Keratinocyte (primary cell): ENCODE measurements at regions not wholly inside any gene's neighbourhood (a gene's known extent, or its start where the extent isn't known, plus 50 kb on each side); places are given as distances from the start of the nearest gene placed in this dataset.

Experiments used
- DNase-seq: peaks from one replicate; pipeline ENCODE4 v3.0.0-alpha.2; 2011; ENCODE audit warnings: low read depth, missing footprints, low spot score
- FAIRE-seq: peaks from 2 replicates; lab custom pipeline; 2011; peaks lifted over from hg19 to GRCh38; lab: Jason Lieb, UNC
- H2AFZ ChIP-seq: 2 replicates; pipeline ENCODE4 v1.6.0; 2012; ENCODE audit warnings: low read length, control low read depth, inconsistent platforms; ENCODE audit not compliant: control insufficient read depth
- H3K27ac ChIP-seq: 2 replicates; pipeline ENCODE4 v1.5.1; 2011; ENCODE audit warnings: low read length; ENCODE audit not compliant: control insufficient read depth, insufficient read depth
- H3K27me3 ChIP-seq: 3 replicates; pipeline ENCODE4 v1.6.0; 2011; ENCODE audit warnings: low read length; ENCODE audit not compliant: control insufficient read depth, insufficient read depth; ENCODE audit errors: extremely low read depth
- H3K36me3 ChIP-seq, 2 experiments: 2 replicates in 1 of 2; 3 replicates in 1 of 2; pipeline ENCODE4 v1.5.1; 2011; ENCODE audit warnings: low read length in 2 of 2, mild to moderate bottlenecking in 1 of 2; ENCODE audit not compliant: control insufficient read depth in 2 of 2, insufficient read depth in 2 of 2; ENCODE audit errors: extremely low read depth in 1 of 2
- H3K4me1 ChIP-seq: 3 replicates; pipeline ENCODE4 v1.5.1; 2011; ENCODE audit warnings: low read length; ENCODE audit not compliant: control insufficient read depth, insufficient read depth; ENCODE audit errors: extremely low read depth
- H3K4me2 ChIP-seq: 3 replicates; pipeline ENCODE4 v1.6.0; 2011; ENCODE audit warnings: low read depth, low read length; ENCODE audit not compliant: control insufficient read depth, insufficient read depth; ENCODE audit errors: extremely low read depth
- H3K4me3 ChIP-seq, 3 experiments: fragments of 200-600 bp in 1 of 3; sonication (generic) in 1 of 3; 2 replicates in 2 of 3; 3 replicates in 1 of 3; pipeline ENCODE4 v1.5.1; 2011 to 2016; ENCODE audit warnings: low read length in 3 of 3, mild to moderate bottlenecking in 3 of 3, control low read depth in 2 of 3, inconsistent platforms in 1 of 3, low read depth in 1 of 3, mixed read lengths in 1 of 3, mixed run types in 1 of 3, moderate library complexity in 1 of 3; ENCODE audit not compliant: control insufficient read depth in 2 of 3, insufficient read depth in 2 of 3; ENCODE audit errors: extremely low read depth in 1 of 3
- H3K79me2 ChIP-seq: 2 replicates; pipeline ENCODE4 v1.6.0; 2012; ENCODE audit warnings: low read length; ENCODE audit not compliant: control insufficient read depth, insufficient read depth
- H3K9ac ChIP-seq: 3 replicates; pipeline ENCODE4 v1.6.0; 2011; ENCODE audit warnings: low read length; ENCODE audit not compliant: control insufficient read depth, insufficient read depth; ENCODE audit errors: extremely low read depth
- H3K9me1 ChIP-seq: 3 replicates; pipeline ENCODE4 v1.6.0; 2011; ENCODE audit warnings: low read length; ENCODE audit not compliant: control insufficient read depth, insufficient read depth; ENCODE audit errors: extremely low read depth
- H3K9me3 ChIP-seq: 2 replicates; pipeline ENCODE4 v1.5.1; 2012; ENCODE audit warnings: low read depth, low read length; ENCODE audit not compliant: control insufficient read depth
- H4K20me1 ChIP-seq: 3 replicates; pipeline ENCODE4 v1.6.0; 2011; ENCODE audit warnings: low read length; ENCODE audit not compliant: control insufficient read depth, insufficient read depth; ENCODE audit errors: extremely low read depth
- CTCF ChIP-seq, 3 experiments: IDR thresholded peaks in 1 of 3; conservative IDR thresholded peaks in 1 of 3; optimal IDR thresholded peaks in 1 of 3; 2 replicates in 2 of 3; 3 replicates in 1 of 3; pipeline versions ENCODE3 to v1.5.1; 2011; ENCODE audit warnings: low read length in 3 of 3, mild to moderate bottlenecking in 3 of 3, moderate library complexity in 2 of 3, control low read depth in 1 of 3, inconsistent platforms in 1 of 3; ENCODE audit not compliant: insufficient read depth in 2 of 3; ENCODE audit errors: extremely low read depth in 1 of 3
- EZH2 ChIP-seq: IDR thresholded peaks from one replicate; pipeline ENCODE4 v1.6.1; 2012; ENCODE audit warnings: inconsistent platforms, mild to moderate bottlenecking, low read length, moderate library complexity
- dilution Hi-C: fragments of 300-500 bp; cut with MboI; formaldehyde crosslinking; loops from one replicate; pipeline ENCODE4 v1.7.0; 2020; ENCODE audit warnings: low sequenced_read_pairs; ENCODE audit not compliant: extremely low pct_ligation_motif_present

GRCh38 chr6:104630522-104630921, 229.2 kb downstream of the HACE1 start:
- Histone ChIP-seq H3K4me1 (peaks cover 10% of the 10 kb centered on the region), H4K20me1 (no peaks in the 10 kb centered on the region), H3K9me3 (no peaks in the 10 kb centered on the region), H3K9ac (no peak overlapping the region), H2AFZ (no peak overlapping the region), H3K27ac (no peak overlapping the region), H3K4me3 (no peak overlapping the region), H3K9me1 (no peaks in the 10 kb centered on the region), H3K79me2 (no peaks in the 10 kb centered on the region), H3K4me2 (no peak overlapping the region), H3K36me3 (no peaks in the 10 kb centered on the region), H3K27me3 (no peaks in the 10 kb centered on the region)
- TF ChIP-seq CTCF (optimal IDR thresholded peaks at IDR 0.05 in 1 of 3, IDR thresholded peaks at IDR 0.05 in 1 of 3, conservative IDR thresholded peaks at IDR 0.05 in 1 of 3; ENCODE audit: extremely low read depth in 1 of 3, insufficient read depth in 2 of 3, low read length in 3 of 3), result no peak
- no peak for TF ChIP-seq EZH2
- dilution Hi-C loops, result no loop called here
- DNase-seq, result no peak
- no peak for FAIRE-seq

- Histone ChIP-seq H2AFZ (no peak overlapping the region), H3K4me2 (no peak overlapping the region), H3K27me3 (no peaks in the 10 kb centered on the region), H3K9me1 (no peaks in the 10 kb centered on the region), H3K4me1 (peaks cover 14% of the 10 kb centered on the region), H3K9ac (no peak overlapping the region), H3K4me3 (no peak overlapping the region), H3K36me3 (no peaks in the 10 kb centered on the region), H3K79me2 (no peaks in the 10 kb centered on the region), H4K20me1 (no peaks in the 10 kb centered on the region), H3K9me3 (no peaks in the 10 kb centered on the region), H3K27ac (no peak overlapping the region)
- TF ChIP-seq EZH2, result no peak
- TF ChIP-seq CTCF (optimal IDR thresholded peaks at IDR 0.05 in 1 of 3, IDR thresholded peaks at IDR 0.05 in 1 of 3, conservative IDR thresholded peaks at IDR 0.05 in 1 of 3; ENCODE audit: extremely low read depth in 1 of 3, insufficient read depth in 2 of 3, low read length in 3 of 3), result no peak
- FAIRE-seq (no peak), DNase-seq (no peak)
- dilution Hi-C loops, result no loop called here
Measured at GRCh38 chr6:104629826-104630225, 229.9 kb downstream of the HACE1 start.
